Smooth muscle cell (in vitro differentiated cells): ENCODE measurements at regions not wholly inside any gene's neighbourhood (a gene's known extent, or its start where the extent isn't known, plus 50 kb on each side); places are given as distances from the start of the nearest gene placed in this dataset.

Experiments
- DNase-seq: peaks from one replicate; lab custom pipeline; 2025; ENCODE audit not compliant: unreplicated experiment; lab: John Stamatoyannopoulos, UW
- H2AFZ ChIP-seq: fragments of 200-600 bp; sonication (generic); 2 replicates; pipeline ENCODE4 v1.6.0; 2016; ENCODE audit warnings: antibody characterized with exemption, low read depth, mild to moderate bottlenecking
- H3F3A ChIP-seq: fragments of 200-600 bp; sonication (generic); 2 replicates; pipeline ENCODE4 v1.6.0; 2017; ENCODE audit warnings: antibody characterized with exemption, low read depth
- H3K27ac ChIP-seq: fragments of 200-600 bp; sonication (generic); 2 replicates; pipeline ENCODE4 v1.5.1; 2016; ENCODE audit warnings: low read depth, mild to moderate bottlenecking
- H3K27me3 ChIP-seq: fragments of 200-600 bp; sonication (generic); 2 replicates; pipeline ENCODE4 v1.6.1; 2016; ENCODE audit warnings: low read depth, mild to moderate bottlenecking
- H3K36me3 ChIP-seq: fragments of 200-600 bp; sonication (generic); 2 replicates; pipeline ENCODE4 v1.5.1; 2016; ENCODE audit warnings: low read depth
- H3K4me1 ChIP-seq: fragments of 200-600 bp; sonication (generic); 2 replicates; pipeline ENCODE4 v1.5.1; 2016; ENCODE audit warnings: low read depth
- H3K4me2 ChIP-seq: fragments of 200-600 bp; sonication (generic); 2 replicates; pipeline ENCODE4 v1.6.0; 2016; ENCODE audit warnings: mild to moderate bottlenecking
- H3K4me3 ChIP-seq: fragments of 200-600 bp; sonication (generic); 2 replicates; pipeline ENCODE4 v1.5.1; 2016; ENCODE audit warnings: mild to moderate bottlenecking
- H3K79me2 ChIP-seq: fragments of 200-600 bp; sonication (generic); 2 replicates; pipeline ENCODE4 v1.6.0; 2016; ENCODE audit warnings: low read depth, mild to moderate bottlenecking
- H3K9ac ChIP-seq: fragments of 200-600 bp; sonication (generic); 2 replicates; pipeline ENCODE4 v1.6.0; 2016; ENCODE audit warnings: low read depth
- H3K9me3 ChIP-seq: fragments of 200-600 bp; sonication (generic); replicated peaks from 2 replicates; pipeline ENCODE4 v1.5.1; 2016; ENCODE audit warnings: low read depth
- H4K20me1 ChIP-seq: fragments of 200-600 bp; sonication (generic); 2 replicates; pipeline ENCODE4 v1.6.0; 2016; ENCODE audit warnings: low read depth
- CTCF ChIP-seq: fragments of 200-600 bp; sonication (generic); IDR thresholded peaks from 2 replicates; pipeline ENCODE4 v1.5.1; 2017; ENCODE audit warnings: borderline replicate concordance, mild to moderate bottlenecking, antibody characterized with exemption; ENCODE audit not compliant: insufficient read depth, poor library complexity, severe bottlenecking
- WGBS: methylation state at CpG from one replicate; pipeline ENCODE4 v1.1.7; 2016; ENCODE audit warnings: low lambda C conversion rate; 5-methylcytosine and 5-hydroxymethylcytosine counted together

DNA sequence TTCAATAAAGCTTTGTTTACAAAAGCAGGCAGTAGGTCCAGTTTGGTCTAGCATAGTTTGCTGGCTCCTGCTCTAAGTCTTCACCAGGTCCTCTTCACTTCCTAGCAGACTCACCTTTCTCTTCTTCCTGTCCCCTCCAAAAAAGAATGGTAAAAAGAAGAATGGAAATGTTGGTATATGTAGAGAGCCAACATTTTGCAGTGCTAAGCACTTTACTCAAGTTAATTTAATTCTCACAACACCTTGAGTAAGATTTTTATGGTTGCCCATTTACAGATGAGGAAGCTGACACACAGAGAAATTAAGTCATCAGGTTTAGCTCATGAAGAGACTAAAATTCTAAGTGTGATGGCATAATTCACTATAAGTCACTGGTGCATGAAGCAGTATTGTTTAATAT lies 230.1 kb upstream of the PRICKLE2 start:
- Histone ChIP-seq H4K20me1 (no peaks in the 10 kb centered on the region), H3K9me3 (no peaks in the 10 kb centered on the region), H3K4me2 (no peak overlapping the region), H3K27ac (no peak overlapping the region), H3F3A (no peaks in the 10 kb centered on the region), H2AFZ (no peak overlapping the region), H3K27me3 (no peaks in the 10 kb centered on the region), H3K4me3 (no peak overlapping the region), H3K4me1 (peaks cover 30% of the 10 kb centered on the region), H3K36me3 (no peaks in the 10 kb centered on the region), H3K9ac (no peak overlapping the region), H3K79me2 (no peaks in the 10 kb centered on the region)
- no peak for TF ChIP-seq CTCF
- DNase-seq, result no peak

GRCh38 chr3:64454768-64455167 lies 229.5 kb upstream of the PRICKLE2 start:
- H3K4me3 ChIP-seq, result no peak overlapping the region
- H2AFZ ChIP-seq, result no peak overlapping the region
- H3K27ac ChIP-seq, result peak overlapping the region; percentile 3
- no peaks in the 10 kb centered on the region for H4K20me1 ChIP-seq
- H3K79me2 ChIP-seq, result no peaks in the 10 kb centered on the region
- no peaks in the 10 kb centered on the region for H3K36me3 ChIP-seq
- H3K27me3 ChIP-seq, result no peaks in the 10 kb centered on the region
- H3K4me2 ChIP-seq, result peak overlapping the region; percentile 4
- no peak overlapping the region for H3K9ac ChIP-seq
- TF ChIP-seq CTCF, result no peak
- DNase-seq, result no peak
- no peaks in the 10 kb centered on the region for H3K9me3 ChIP-seq
- peaks cover 24% of the 10 kb centered on the region for H3K4me1 ChIP-seq
- 66% methylated on average over 5 of the region's 5 CpGs for WGBS
- H3F3A ChIP-seq, result no peaks in the 10 kb centered on the region

DNA sequence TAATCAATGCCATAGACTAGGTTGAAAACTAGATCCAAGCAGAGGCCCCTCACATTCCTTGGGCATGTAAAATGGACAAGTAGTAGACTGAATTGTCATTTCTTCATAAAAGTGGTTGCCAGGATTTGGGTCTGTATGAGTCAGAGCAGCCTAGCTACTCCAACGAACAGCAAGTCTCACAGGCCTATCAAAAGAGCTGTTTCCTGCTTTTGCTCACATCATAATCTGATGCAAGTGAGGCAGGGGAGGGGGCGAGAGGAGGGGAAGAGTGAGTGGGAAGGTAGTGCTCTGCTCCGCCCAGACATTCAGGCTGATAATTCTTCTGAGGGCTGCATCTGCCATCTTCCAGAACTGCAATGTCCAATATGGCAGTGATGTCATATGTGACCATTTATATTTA lies 228.9 kb upstream of the PRICKLE2 start:
- Histone ChIP-seq H2AFZ (no peak overlapping the region), H3F3A (no peaks in the 10 kb centered on the region), H3K4me3 (no peak overlapping the region), H4K20me1 (no peaks in the 10 kb centered on the region), H3K4me1 (peaks cover 27% of the 10 kb centered on the region), H3K9ac (no peak overlapping the region), H3K36me3 (no peaks in the 10 kb centered on the region), H3K79me2 (no peaks in the 10 kb centered on the region), H3K27me3 (no peaks in the 10 kb centered on the region), H3K4me2 (peak overlapping the region; percentile 53), H3K9me3 (no peaks in the 10 kb centered on the region), H3K27ac (peak overlapping the region; percentile 62)
- no peak for DNase-seq
- WGBS, result 35% methylated on average over 3 of the region's 3 CpGs
- TF ChIP-seq CTCF, result no peak

- no peaks in the 10 kb centered on the region for H4K20me1 ChIP-seq
- H3K4me3 ChIP-seq, result no peak overlapping the region
- no peaks in the 10 kb centered on the region for H3K27me3 ChIP-seq
- H3K9me3 ChIP-seq, result no peaks in the 10 kb centered on the region
- no peaks in the 10 kb centered on the region for H3K79me2 ChIP-seq
- H3F3A ChIP-seq, result peaks cover 4% of the 10 kb centered on the region
- H3K4me1 ChIP-seq, result peaks cover 19% of the 10 kb centered on the region
- WGBS, result 92% methylated on average over 6 of the region's 6 CpGs
- H3K4me2 ChIP-seq, result no peak overlapping the region
- no peak overlapping the region for H3K9ac ChIP-seq
- no peak overlapping the region for H2AFZ ChIP-seq
- DNase-seq, result no peak
- TF ChIP-seq CTCF, result no peak
- H3K27ac ChIP-seq, result no peak overlapping the region
- no peaks in the 10 kb centered on the region for H3K36me3 ChIP-seq
These were observed 226.2 kb upstream of the PRICKLE2 start for GRCh38 chr3:64451283-64452012.
